GM21367 (cell line): ENCODE measurements at regions not wholly inside any gene's neighbourhood (a gene's known extent, or its start where the extent isn't known, plus 50 kb on each side); places are given as distances from the start of the nearest gene placed in this dataset.
"Not testable (repeated sequence)": the region's sequence is repeated elsewhere in the genome, so short reads cannot be mapped to it uniquely, and the experiment has no call there.

Experiments used
- ATAC-seq: cut with Tn5 transposase; IDR thresholded peaks from one replicate; pipeline ENCODE4 v1.9.1; 2021; ENCODE audit not compliant: unreplicated experiment

DNA sequence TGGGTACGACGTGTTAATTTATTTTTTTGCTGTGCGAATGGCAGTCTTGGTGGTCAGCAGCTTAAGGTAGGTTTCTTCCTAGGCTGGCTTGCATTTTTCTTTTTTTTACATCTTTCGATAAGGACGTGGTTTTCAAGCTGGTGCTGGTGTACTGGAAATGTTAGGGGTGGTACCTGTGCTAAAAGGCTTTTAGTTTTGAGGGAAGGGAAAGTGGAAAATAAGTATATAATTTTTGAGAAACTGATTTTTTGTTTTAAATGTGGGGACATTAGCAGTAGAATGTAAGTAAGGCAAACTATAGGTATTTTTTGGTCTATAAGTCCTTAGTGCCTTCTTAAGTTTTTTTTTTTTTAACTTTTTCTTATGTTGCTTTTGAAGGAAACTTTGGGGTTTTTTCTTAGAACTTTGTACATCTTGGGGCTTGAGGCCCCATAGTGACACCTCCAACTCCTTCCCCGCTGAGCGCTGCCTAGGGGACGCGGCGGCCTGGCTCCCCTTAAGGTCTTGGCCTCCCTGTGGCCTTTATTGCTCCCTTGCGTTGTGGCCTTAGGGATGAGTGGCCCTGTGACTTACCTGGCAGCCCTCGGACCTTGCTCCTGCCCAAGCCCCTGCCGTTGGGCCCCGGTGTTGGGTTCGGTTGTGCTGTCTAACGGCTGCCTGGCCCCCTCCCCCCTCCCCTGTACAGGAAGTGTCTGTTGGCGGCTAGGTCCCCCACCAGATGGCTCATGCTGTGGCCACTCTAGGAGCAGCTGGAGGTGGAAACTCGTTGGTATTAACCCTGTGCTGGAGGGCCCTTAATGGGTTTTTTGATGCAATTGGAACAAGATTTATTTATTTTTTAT lies 88.0 kb upstream of the RPRML start:
- peak; percentile 74 for ATAC-seq

GRCh38 chr17:47066095-47066494 lies 87.0 kb upstream of the RPRML start:
- no peak for ATAC-seq

- ATAC-seq: no peak
Measured at GRCh38 chr17:47064684-47065083, 85.6 kb upstream of the RPRML start.

- no peak for ATAC-seq
Measured at GRCh38 chr17:47063475-47063874, 84.4 kb upstream of the RPRML start.

DNA sequence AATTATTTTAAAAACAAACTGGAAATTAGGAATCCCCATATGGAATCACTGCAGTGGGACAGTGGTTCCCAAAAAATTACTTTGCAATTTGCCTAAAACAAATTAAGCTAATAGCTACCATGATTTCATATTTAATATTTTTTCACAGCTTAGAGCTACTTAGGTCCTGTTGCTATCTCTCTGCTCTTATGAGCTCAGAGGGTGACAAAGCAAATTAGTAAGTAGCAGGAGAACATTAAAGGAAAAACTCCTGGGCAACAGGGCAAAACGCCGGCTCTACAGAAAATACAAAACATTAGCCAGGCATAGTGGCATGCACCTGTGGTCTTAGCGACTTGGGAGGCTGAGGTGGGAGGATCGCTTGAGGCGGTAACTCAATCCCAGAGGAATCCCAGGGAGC lies 83.8 kb upstream of the RPRML start:
- not testable (repeated sequence) for ATAC-seq

- ATAC-seq: not testable (repeated sequence)
Measured at GRCh38 chr17:47060005-47060404, 81.0 kb upstream of the RPRML start.

- no peak for ATAC-seq
Measured at GRCh38 chr17:47057830-47058229, 78.8 kb upstream of the RPRML start.

DNA sequence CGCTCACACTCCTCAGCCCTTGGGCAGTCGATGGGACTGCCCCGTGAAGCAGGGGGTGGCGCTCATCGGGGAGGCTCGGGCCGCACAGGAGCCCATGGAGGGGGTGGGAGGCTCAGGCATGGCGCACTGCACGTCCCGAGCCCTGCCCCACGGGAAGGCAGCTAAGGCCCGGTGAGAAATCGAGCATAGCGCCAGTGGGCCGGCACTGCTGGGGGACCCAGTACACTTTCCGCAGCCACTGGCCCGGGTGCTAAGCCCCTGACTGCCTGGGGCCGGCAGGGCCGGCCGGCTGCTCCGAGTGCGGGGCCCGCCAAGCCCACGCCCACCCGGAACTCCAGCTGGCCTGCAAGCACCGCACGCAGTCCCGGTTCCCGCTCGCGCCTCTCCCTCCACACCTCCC lies 78.2 kb upstream of the RPRML start:
- not testable (repeated sequence) for ATAC-seq

- ATAC-seq: not testable (repeated sequence)
Measured at GRCh38 chr17:47056687-47057086, 77.6 kb upstream of the RPRML start.
